H7 (cell line): ENCODE measurements at regions not wholly inside any gene's neighbourhood (a gene's known extent, or its start where the extent isn't known, plus 50 kb on each side); places are given as distances from the start of the nearest gene placed in this dataset.

Experiments
- DNase-seq: peaks from one replicate; pipeline ENCODE4 v3.0.0; 2012
- H3K27me3 ChIP-seq: 2 replicates; pipeline ENCODE4 v1.6.0; 2011; ENCODE audit warnings: mild to moderate bottlenecking, low read length; ENCODE audit not compliant: control insufficient read depth, insufficient read depth
- H3K36me3 ChIP-seq: replicated peaks from 2 replicates; pipeline ENCODE4 v1.5.1; 2011; ENCODE audit warnings: low read length; ENCODE audit not compliant: control insufficient read depth, insufficient read depth
- H3K4me3 ChIP-seq: 2 replicates; pipeline ENCODE4 v1.5.1; 2011; ENCODE audit warnings: low read depth, mild to moderate bottlenecking, control low read depth, low read length, moderate library complexity; ENCODE audit not compliant: insufficient read depth

- no peaks in the 10 kb centered on the region for H3K27me3 ChIP-seq
- no peak overlapping the region for H3K4me3 ChIP-seq
- no peaks in the 10 kb centered on the region for H3K36me3 ChIP-seq
- DNase-seq = no peak
These were observed 212.1 kb upstream of the RMST start for GRCh38 chr12:97250483-97250882.

- Histone ChIP-seq H3K4me3 (no peak overlapping the region), H3K36me3 (no peaks in the 10 kb centered on the region)
- DNase-seq = no peak
These were observed 204.9 kb upstream of the RMST start for GRCh38 chr12:97257726-97258125.

GRCh38 chr12:97259098-97259497, 203.5 kb upstream of the RMST start:
- no peak for DNase-seq
- no peaks in the 10 kb centered on the region for H3K27me3 ChIP-seq
- no peak overlapping the region for H3K4me3 ChIP-seq
- no peaks in the 10 kb centered on the region for H3K36me3 ChIP-seq

More at GRCh38 chr12:97257726-97258125, 204.9 kb upstream of the RMST start:
- no peaks in the 10 kb centered on the region for H3K27me3 ChIP-seq

GRCh38 chr12:97260786-97261185, 201.8 kb upstream of the RMST start:
- DNase-seq = no peak
- Histone ChIP-seq H3K4me3 (no peak overlapping the region), H3K27me3 (no peaks in the 10 kb centered on the region), H3K36me3 (no peaks in the 10 kb centered on the region)

GRCh38 chr12:97267166-97267565, 195.4 kb upstream of the RMST start:
- Histone ChIP-seq H3K36me3 (no peaks in the 10 kb centered on the region), H3K27me3 (no peaks in the 10 kb centered on the region), H3K4me3 (no peak overlapping the region)
- no peak for DNase-seq

- no peaks in the 10 kb centered on the region for H3K36me3 ChIP-seq
- DNase-seq = peak; percentile 14
- H3K27me3 ChIP-seq = no peaks in the 10 kb centered on the region
- no peak overlapping the region for H3K4me3 ChIP-seq
These were observed 194.9 kb upstream of the RMST start for GRCh38 chr12:97267594-97268202.

GRCh38 chr12:97272471-97272870, 190.1 kb upstream of the RMST start:
- Histone ChIP-seq H3K36me3 (no peaks in the 10 kb centered on the region), H3K27me3 (no peaks in the 10 kb centered on the region), H3K4me3 (no peak overlapping the region)
- DNase-seq = no peak

GRCh38 chr12:97274386-97274785, 188.2 kb upstream of the RMST start:
- no peak overlapping the region for H3K4me3 ChIP-seq
- H3K36me3 ChIP-seq = no peaks in the 10 kb centered on the region
- no peaks in the 10 kb centered on the region for H3K27me3 ChIP-seq
- no peak for DNase-seq

GRCh38 chr12:97275256-97275655, 187.3 kb upstream of the RMST start:
- Histone ChIP-seq H3K4me3 (no peak overlapping the region), H3K27me3 (no peaks in the 10 kb centered on the region), H3K36me3 (no peaks in the 10 kb centered on the region)
- peak; percentile 24 for DNase-seq

- no peaks in the 10 kb centered on the region for H3K36me3 ChIP-seq
- H3K27me3 ChIP-seq = no peaks in the 10 kb centered on the region
- no peak overlapping the region for H3K4me3 ChIP-seq
- peak; percentile 52 for DNase-seq
These were observed 186.6 kb upstream of the RMST start for GRCh38 chr12:97275728-97276590.

GRCh38 chr12:97276661-97277429, 185.8 kb upstream of the RMST start:
- DNase-seq = no peak
- Histone ChIP-seq H3K4me3 (no peak overlapping the region), H3K36me3 (no peaks in the 10 kb centered on the region), H3K27me3 (no peaks in the 10 kb centered on the region)

GRCh38 chr12:97283297-97283696, 179.3 kb upstream of the RMST start:
- DNase-seq = peak; percentile 16
- Histone ChIP-seq H3K36me3 (no peaks in the 10 kb centered on the region), H3K4me3 (no peak overlapping the region), H3K27me3 (no peaks in the 10 kb centered on the region)

- no peak for DNase-seq
- H3K27me3 ChIP-seq = no peaks in the 10 kb centered on the region
- no peaks in the 10 kb centered on the region for H3K36me3 ChIP-seq
- no peak overlapping the region for H3K4me3 ChIP-seq
These were observed 174.1 kb upstream of the RMST start for GRCh38 chr12:97288531-97288930.

GRCh38 chr12:97292588-97292987, 170.0 kb upstream of the RMST start:
- no peak overlapping the region for H3K4me3 ChIP-seq
- H3K27me3 ChIP-seq = no peaks in the 10 kb centered on the region
- no peak for DNase-seq
- no peaks in the 10 kb centered on the region for H3K36me3 ChIP-seq

GRCh38 chr12:97293541-97293940, 169.1 kb upstream of the RMST start:
- no peak overlapping the region for H3K4me3 ChIP-seq
- no peaks in the 10 kb centered on the region for H3K36me3 ChIP-seq
- DNase-seq = no peak
- no peaks in the 10 kb centered on the region for H3K27me3 ChIP-seq
